Mammary epithelial cell (primary cell): ENCODE measurements at regions not wholly inside any gene's neighbourhood (a gene's known extent, or its start where the extent isn't known, plus 50 kb on each side); places are given as distances from the start of the nearest gene placed in this dataset.
"Not testable (repeated sequence)": the region's sequence is repeated elsewhere in the genome, so short reads cannot be mapped to it uniquely, and the experiment has no call there.

Experiments
- EZH2 ChIP-seq: IDR thresholded peaks from 2 replicates; pipeline ENCODE4 v1.6.1; 2012; ENCODE audit warnings: low read length, inconsistent platforms, borderline replicate concordance
- TF ChIP-seq, protein P1 (sequence below), 2 donors: IDR thresholded peaks in 1 of 2; conservative IDR thresholded peaks in 1 of 2; 2 replicates each; pipeline ENCODE4 v1.5.1; 2011 to 2012; ENCODE audit warnings: inconsistent platforms in 2 of 2, low read length in 2 of 2, mild to moderate bottlenecking in 2 of 2, control low read depth in 1 of 2, low read depth in 1 of 2; ENCODE audit not compliant: insufficient read depth in 1 of 2; ENCODE audit errors: extremely low read depth in 1 of 2

DNA sequence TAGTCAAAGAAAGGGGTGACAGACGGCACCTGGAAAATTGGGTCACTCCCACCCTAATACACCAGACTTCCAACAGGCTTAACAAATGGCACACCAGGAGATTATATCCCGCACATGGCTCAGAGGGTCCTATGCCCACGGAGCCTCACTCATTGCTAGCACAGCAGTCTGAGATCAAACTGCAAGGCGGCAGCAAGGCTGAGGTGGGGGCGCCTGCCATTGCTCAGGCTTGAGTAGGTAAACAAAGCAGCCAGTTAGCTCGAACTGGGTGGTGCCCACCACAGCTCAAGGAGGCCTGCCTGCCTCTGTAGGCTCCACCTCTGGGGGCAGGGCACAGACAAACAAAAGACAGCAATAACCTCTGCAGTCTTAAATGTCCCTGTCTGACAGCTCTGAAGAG is 482.5 kb downstream of the SUCLG1 start:
- TF ChIP-seq, protein P1, sequence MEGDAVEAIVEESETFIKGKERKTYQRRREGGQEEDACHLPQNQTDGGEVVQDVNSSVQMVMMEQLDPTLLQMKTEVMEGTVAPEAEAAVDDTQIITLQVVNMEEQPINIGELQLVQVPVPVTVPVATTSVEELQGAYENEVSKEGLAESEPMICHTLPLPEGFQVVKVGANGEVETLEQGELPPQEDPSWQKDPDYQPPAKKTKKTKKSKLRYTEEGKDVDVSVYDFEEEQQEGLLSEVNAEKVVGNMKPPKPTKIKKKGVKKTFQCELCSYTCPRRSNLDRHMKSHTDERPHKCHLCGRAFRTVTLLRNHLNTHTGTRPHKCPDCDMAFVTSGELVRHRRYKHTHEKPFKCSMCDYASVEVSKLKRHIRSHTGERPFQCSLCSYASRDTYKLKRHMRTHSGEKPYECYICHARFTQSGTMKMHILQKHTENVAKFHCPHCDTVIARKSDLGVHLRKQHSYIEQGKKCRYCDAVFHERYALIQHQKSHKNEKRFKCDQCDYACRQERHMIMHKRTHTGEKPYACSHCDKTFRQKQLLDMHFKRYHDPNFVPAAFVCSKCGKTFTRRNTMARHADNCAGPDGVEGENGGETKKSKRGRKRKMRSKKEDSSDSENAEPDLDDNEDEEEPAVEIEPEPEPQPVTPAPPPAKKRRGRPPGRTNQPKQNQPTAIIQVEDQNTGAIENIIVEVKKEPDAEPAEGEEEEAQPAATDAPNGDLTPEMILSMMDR (conservative IDR thresholded peaks at IDR 0.05 in 1 of 2, IDR thresholded peaks at IDR 0.05 in 1 of 2; ENCODE audit: extremely low read depth in 1 of 2, insufficient read depth in 1 of 2, low read depth in 1 of 2, low read length in 2 of 2): not testable (repeated sequence)
- not testable (repeated sequence) for TF ChIP-seq EZH2
